Peyer's patch (tissue), 4 donors: ENCODE measurements at regions not wholly inside any gene's neighbourhood (a gene's known extent, or its start where the extent isn't known, plus 50 kb on each side); places are given as distances from the start of the nearest gene placed in this dataset.

ENCODE experiments used
- DNase-seq, 3 donors: peaks; one replicate each; pipeline ENCODE4 v3.0.0-alpha.2; 2017 to 2019
- H3K27ac ChIP-seq, 4 donors: fragments of 200-600 bp; sonication (generic); one replicate each; pipeline ENCODE4 v1.5.1; 2016 to 2019
- H3K27me3 ChIP-seq, 2 donors: fragments of 200-600 bp; sonication (generic); one replicate each; pipeline ENCODE4 v1.5.1; 2019
- H3K36me3 ChIP-seq, 3 donors: fragments of 200-600 bp; sonication (generic); one replicate each; pipeline ENCODE4 v1.5.1; 2016 to 2019
- H3K4me1 ChIP-seq, 4 donors: fragments of 200-600 bp; sonication (generic); one replicate each; pipeline ENCODE4 v1.5.1; 2016 to 2019
- H3K4me3 ChIP-seq, 4 donors: fragments of 200-600 bp; sonication (generic); 1 replicate in 3 of 4; 2 replicates in 1 of 4; pipeline ENCODE4 v1.5.1; 2016 to 2019; ENCODE audit warnings: mild to moderate bottlenecking in 1 of 4
- H3K9me3 ChIP-seq, 4 donors: fragments of 200-600 bp; sonication (generic); one replicate each; pipeline ENCODE4 v1.5.1; 2016 to 2019; ENCODE audit warnings: mild to moderate bottlenecking in 1 of 4
- POLR2A ChIP-seq, 2 donors: fragments of 450-650 bp; IDR thresholded peaks; one replicate each; pipeline ENCODE4 v1.5.1; 2017; ENCODE audit warnings: antibody characterized with exemption in 2 of 2, mild to moderate bottlenecking in 2 of 2, moderate library complexity in 2 of 2
- TF ChIP-seq, protein P1 (sequence below), 6 experiments: fragments of 450-650 bp in 4 of 6; fragments of 200-600 bp in 2 of 6; sonication (generic) in 1 of 6; IDR thresholded peaks; one replicate each; pipeline ENCODE4 v1.5.1; 2017 to 2019; ENCODE audit warnings: antibody characterized with exemption in 6 of 6, mild to moderate bottlenecking in 3 of 6, moderate library complexity in 1 of 6

GRCh38 chr10:107942826-107943225 lies 778.3 kb upstream of the SORCS1 start:
- TF ChIP-seq, protein P1, sequence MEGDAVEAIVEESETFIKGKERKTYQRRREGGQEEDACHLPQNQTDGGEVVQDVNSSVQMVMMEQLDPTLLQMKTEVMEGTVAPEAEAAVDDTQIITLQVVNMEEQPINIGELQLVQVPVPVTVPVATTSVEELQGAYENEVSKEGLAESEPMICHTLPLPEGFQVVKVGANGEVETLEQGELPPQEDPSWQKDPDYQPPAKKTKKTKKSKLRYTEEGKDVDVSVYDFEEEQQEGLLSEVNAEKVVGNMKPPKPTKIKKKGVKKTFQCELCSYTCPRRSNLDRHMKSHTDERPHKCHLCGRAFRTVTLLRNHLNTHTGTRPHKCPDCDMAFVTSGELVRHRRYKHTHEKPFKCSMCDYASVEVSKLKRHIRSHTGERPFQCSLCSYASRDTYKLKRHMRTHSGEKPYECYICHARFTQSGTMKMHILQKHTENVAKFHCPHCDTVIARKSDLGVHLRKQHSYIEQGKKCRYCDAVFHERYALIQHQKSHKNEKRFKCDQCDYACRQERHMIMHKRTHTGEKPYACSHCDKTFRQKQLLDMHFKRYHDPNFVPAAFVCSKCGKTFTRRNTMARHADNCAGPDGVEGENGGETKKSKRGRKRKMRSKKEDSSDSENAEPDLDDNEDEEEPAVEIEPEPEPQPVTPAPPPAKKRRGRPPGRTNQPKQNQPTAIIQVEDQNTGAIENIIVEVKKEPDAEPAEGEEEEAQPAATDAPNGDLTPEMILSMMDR (IDR thresholded peaks at IDR 0.05) = no peak
- no peak for TF ChIP-seq POLR2A (IDR thresholded peaks at IDR 0.05)

GRCh38 chr10:107933076-107933475 lies 768.6 kb upstream of the SORCS1 start:
- DNase-seq = no peak
- no peaks in the 10 kb centered on the region for H3K4me1 ChIP-seq
- no peak for TF ChIP-seq POLR2A (IDR thresholded peaks at IDR 0.05)
- TF ChIP-seq, protein P1 (IDR thresholded peaks at IDR 0.05) = no peak
- no peak overlapping the region for H3K4me3 ChIP-seq
- H3K27me3 ChIP-seq = no peaks in the 10 kb centered on the region
- H3K36me3 ChIP-seq = no peaks in the 10 kb centered on the region
- H3K27ac ChIP-seq = no peak overlapping the region
- no peaks in the 10 kb centered on the region for H3K9me3 ChIP-seq

More at GRCh38 chr10:107942826-107943225, 778.3 kb upstream of the SORCS1 start:
- Histone ChIP-seq H3K36me3 (no peaks in the 10 kb centered on the region), H3K9me3 (no peaks in the 10 kb centered on the region), H3K4me1 (no peaks in the 10 kb centered on the region), H3K4me3 (no peak overlapping the region), H3K27me3 (no peaks in the 10 kb centered on the region), H3K27ac (no peak overlapping the region)
- DNase-seq = no peak

DNA sequence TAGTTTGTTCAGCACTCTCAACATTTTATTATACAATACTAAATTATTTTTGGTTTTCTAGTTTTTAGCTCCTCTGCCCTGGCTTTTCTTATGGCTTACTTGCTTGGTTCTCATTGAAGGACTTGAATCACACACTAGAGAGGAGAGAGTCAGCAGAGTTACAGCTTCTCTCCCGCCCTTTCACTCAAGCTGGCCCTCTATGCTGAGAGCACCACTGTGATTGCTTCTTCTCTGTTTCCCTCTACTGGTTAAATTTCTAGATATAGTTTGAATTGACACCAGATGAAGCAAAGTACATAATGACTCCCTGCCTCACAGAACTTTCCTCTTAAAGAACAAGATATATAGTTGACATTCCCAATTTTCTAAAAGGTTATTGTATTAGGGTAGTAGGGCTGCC lies 767.3 kb upstream of the SORCS1 start:
- no peak for TF ChIP-seq POLR2A (IDR thresholded peaks at IDR 0.05)
- TF ChIP-seq, protein P1 (IDR thresholded peaks at IDR 0.05) = no peak

DNA sequence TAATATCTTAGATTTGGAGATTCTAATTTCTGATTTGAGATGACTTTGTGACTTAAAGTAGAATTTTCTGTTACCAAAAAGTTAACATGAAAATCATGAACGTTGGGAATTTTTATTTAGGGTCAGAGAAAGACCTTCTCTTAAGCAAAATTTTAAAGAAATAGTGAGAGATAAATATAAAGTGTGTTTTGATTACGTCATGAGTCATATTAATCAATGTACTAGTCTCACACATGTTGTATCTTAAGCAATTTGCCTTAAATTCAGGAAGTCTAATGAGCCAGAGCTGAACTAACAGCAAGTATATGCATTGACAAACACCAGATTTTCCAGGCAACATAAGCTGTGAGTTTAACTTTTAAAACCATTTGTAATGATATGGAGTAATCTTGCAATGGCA lies 765.5 kb upstream of the SORCS1 start:
- Histone ChIP-seq H3K4me1 (no peaks in the 10 kb centered on the region), H3K9me3 (no peaks in the 10 kb centered on the region), H3K36me3 (no peaks in the 10 kb centered on the region), H3K27me3 (no peaks in the 10 kb centered on the region), H3K27ac (no peak overlapping the region), H3K4me3 (no peak overlapping the region)
- no peak for DNase-seq
- TF ChIP-seq, protein P1 (IDR thresholded peaks at IDR 0.05) = no peak
- TF ChIP-seq POLR2A (IDR thresholded peaks at IDR 0.05) = no peak

More for the DNA sequence above, 767.3 kb upstream of the SORCS1 start:
- no peaks in the 10 kb centered on the region for H3K9me3 ChIP-seq
- H3K36me3 ChIP-seq = no peaks in the 10 kb centered on the region
- no peak overlapping the region for H3K27ac ChIP-seq
- H3K27me3 ChIP-seq = no peaks in the 10 kb centered on the region
- H3K4me1 ChIP-seq = no peaks in the 10 kb centered on the region
- DNase-seq = no peak
- no peak overlapping the region for H3K4me3 ChIP-seq

- H3K4me1 ChIP-seq = no peaks in the 10 kb centered on the region
- no peak overlapping the region for H3K27ac ChIP-seq
These were observed 760.0 kb upstream of the SORCS1 start for GRCh38 chr10:107924458-107924857.

DNA sequence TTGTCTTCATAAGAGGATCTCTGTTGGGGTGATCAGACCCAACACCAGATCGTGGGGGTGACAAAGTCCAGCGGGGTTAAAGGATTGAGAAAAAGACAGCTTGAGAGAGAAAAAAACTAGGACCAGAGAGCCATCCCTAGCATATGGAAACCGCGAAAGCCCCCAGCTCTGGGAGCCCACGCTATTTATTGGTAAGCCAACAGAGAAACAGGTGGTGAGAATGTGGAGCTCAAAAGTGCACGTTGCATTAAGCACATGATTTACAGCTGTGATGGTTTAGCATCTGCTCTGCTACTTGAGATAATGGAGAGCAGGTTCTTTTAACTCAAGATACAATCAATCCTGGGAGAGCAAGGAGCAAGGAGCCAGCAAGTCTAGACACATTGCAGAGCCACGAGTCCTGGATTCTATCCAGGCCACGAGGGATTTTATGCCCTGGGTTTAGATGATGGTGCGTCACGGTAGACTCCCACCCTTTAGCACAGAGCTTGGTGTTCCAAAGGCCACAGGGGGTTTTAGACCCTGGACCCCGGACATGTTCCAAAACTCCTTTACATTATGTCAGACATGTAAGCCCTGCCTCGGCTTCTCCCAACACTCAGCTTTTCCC lies 755.2 kb upstream of the SORCS1 start:
- TF ChIP-seq, protein P1 (IDR thresholded peaks at IDR 0.05) = no peak
- no peak for TF ChIP-seq POLR2A (IDR thresholded peaks at IDR 0.05)
- no peak for DNase-seq
- Histone ChIP-seq H3K4me3 (no peak overlapping the region), H3K36me3 (no peaks in the 10 kb centered on the region), H3K27me3 (peaks cover 0 to 1% of the 10 kb centered on the region in 2 donors), H3K27ac (no peak overlapping the region), H3K4me1 (no peaks in the 10 kb centered on the region), H3K9me3 (no peaks in the 10 kb centered on the region)

More at GRCh38 chr10:107924458-107924857, 760.0 kb upstream of the SORCS1 start:
- H3K36me3 ChIP-seq = no peaks in the 10 kb centered on the region
- no peak for TF ChIP-seq POLR2A (IDR thresholded peaks at IDR 0.05)
- H3K9me3 ChIP-seq = no peaks in the 10 kb centered on the region
- no peak overlapping the region for H3K4me3 ChIP-seq
- DNase-seq = no peak
- no peaks in the 10 kb centered on the region for H3K27me3 ChIP-seq
